Ovary (tissue), 7 donors: ENCODE measurements at regions not wholly inside any gene's neighbourhood (a gene's known extent, or its start where the extent isn't known, plus 50 kb on each side); places are given as distances from the start of the nearest gene placed in this dataset.

Experiments used
- DNase-seq, 5 donors: peaks; one replicate each; pipeline ENCODE4 v3.0.0-alpha.2; 2019 to 2020
- H3K27ac ChIP-seq, 2 donors: fragments of 200-600 bp; one replicate each; pipeline versions ENCODE4 v1.5.1 to v1.8.0; 2019 to 2022
- H3K27me3 ChIP-seq: fragments of 200-600 bp; one replicate; pipeline ENCODE4 v1.8.0; 2022
- H3K36me3 ChIP-seq: fragments of 200-600 bp; sonication (generic); one replicate; pipeline ENCODE4 v1.5.1; 2019
- H3K4me1 ChIP-seq: one replicate; pipeline ENCODE4 v1.8.1; 2013; ENCODE audit warnings: mild to moderate bottlenecking, moderate library complexity; ENCODE audit not compliant: insufficient read depth
- H3K4me3 ChIP-seq: fragments of 200-600 bp; sonication (generic); one replicate; pipeline ENCODE4 v1.5.1; 2017
- H3K9me3 ChIP-seq, 2 donors: fragments of 200-600 bp in 1 of 2; sonication (generic) in 1 of 2; one replicate each; pipeline versions ENCODE4 v1.5.1 to v1.8.1; 2013 to 2019; ENCODE audit warnings: mild to moderate bottlenecking in 1 of 2, moderate library complexity in 1 of 2
- EP300 ChIP-seq: sonication (generic); formaldehyde crosslinking; IDR thresholded peaks from one replicate; pipeline ENCODE4 v1.6.1; 2017; ENCODE audit warnings: antibody characterized with exemption
- POLR2A ChIP-seq: fragments of 450-650 bp; IDR thresholded peaks from one replicate; pipeline ENCODE4 v1.6.1; 2017; ENCODE audit warnings: antibody characterized with exemption, mild to moderate bottlenecking, moderate library complexity
- WGBS, 3 donors: extraction: QIAGEN DNeasy Blood & Tissue Kit in 1 of 3; methylation state at CpG; one replicate each; pipeline versions ENCODE4 v1.1.5 to v1.1.7; 2013 to 2017; 5-methylcytosine and 5-hydroxymethylcytosine counted together
- intact Hi-C, 4 donors: fragments of 100-400 bp; cut with DNase I; formaldehyde crosslinking; loops; one replicate each; pipeline versions ENCODE4 v1.11.0 to v1.15.1; 2022 to 2023
- TF ChIP-seq, protein P1 (sequence below), 3 donors: fragments of 450-650 bp in 2 of 3; fragments of 200-600 bp in 1 of 3; IDR thresholded peaks; one replicate each; pipeline versions ENCODE4 v1.5.1 to v1.8.0; 2016 to 2022; ENCODE audit warnings: antibody characterized with exemption in 3 of 3, mild to moderate bottlenecking in 1 of 3
- donor health status: DM: no; HTN: no; CAD: no; lungs with moderate emphysema.
- donor health status: DM: no; HTN: no; CAD: no.
- donor health status: Bipolar disorder and iron deficiency.
- donor health status: DM: no; HTN: no; CAD: no.
- donor health status: DM: yes; HTN: yes; CAD: no.

DNA sequence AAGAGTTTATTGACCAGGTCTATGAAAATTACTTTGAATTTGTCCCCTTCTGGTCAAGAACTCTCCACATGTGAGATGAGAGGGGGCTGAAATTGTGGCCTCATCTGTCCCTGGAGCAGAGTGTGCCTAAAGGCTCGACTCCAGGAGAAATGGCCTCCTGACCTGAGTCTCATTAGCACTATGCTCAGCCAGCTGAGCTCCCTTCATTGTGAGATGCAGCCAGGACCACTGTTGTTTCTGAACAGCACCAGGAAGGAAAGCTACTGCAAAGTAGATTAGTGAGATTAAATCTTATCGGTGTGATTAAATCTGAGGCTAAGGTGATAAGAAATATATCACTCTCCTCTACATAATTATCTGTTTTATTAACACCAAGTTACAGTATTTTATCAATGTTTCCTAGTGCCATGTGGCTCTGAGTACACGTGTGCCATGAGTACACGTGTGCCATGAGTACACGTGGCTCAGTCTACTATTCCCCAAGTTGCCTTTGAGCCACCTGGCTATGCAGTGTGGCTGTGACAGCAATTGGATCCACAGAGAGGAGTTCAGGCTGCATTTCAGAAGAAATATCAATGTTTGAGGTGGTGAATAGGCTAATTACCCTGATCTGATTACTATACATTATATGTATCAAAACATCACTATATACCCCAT, 126.9 kb downstream of the IPMK start:
- H3K27me3 ChIP-seq, result no peaks in the 10 kb centered on the region
- H3K4me3 ChIP-seq, result no peak overlapping the region
- no peaks in the 10 kb centered on the region for H3K36me3 ChIP-seq
- TF ChIP-seq POLR2A, result no peak
- no peak overlapping the region for H3K27ac ChIP-seq
- H3K9me3 ChIP-seq, result no peaks in the 10 kb centered on the region
- DNase-seq, result no peak
- H3K4me1 ChIP-seq, result no peaks in the 10 kb centered on the region
- intact Hi-C loops, result no loop called here
- WGBS, 3 donors, result 64 to 77% (median 69%) methylated on average over 5 of the region's 5 CpGs

DNA sequence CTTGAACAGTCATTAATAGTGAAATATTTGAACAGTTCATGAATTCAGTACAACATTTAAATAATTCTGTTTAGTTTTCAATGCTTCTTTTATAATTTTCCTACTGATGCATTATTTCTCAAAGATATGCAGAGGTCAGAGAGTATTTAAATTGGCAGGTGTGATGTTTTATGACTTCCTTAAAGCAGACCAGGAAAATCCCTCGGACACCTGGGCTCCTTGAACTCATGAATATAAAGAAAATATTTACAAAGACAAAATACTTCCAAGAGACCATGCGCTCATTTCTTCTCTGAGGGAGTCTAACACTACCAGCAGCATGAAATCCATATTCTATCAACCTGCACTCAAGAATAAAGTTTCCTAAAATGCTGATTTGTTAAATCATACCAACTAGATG, 127.6 kb downstream of the IPMK start:
- no peak for DNase-seq
- H3K9me3 ChIP-seq, result no peaks in the 10 kb centered on the region
- H3K4me3 ChIP-seq, result no peak overlapping the region
- H3K27me3 ChIP-seq, result no peaks in the 10 kb centered on the region
- 68 to 78% (median 76%) methylated on average over 2 of the region's 2 CpGs for WGBS, 3 donors
- H3K27ac ChIP-seq, result no peak overlapping the region
- no peaks in the 10 kb centered on the region for H3K36me3 ChIP-seq
- intact Hi-C loops, result no loop called here
- no peaks in the 10 kb centered on the region for H3K4me1 ChIP-seq
- TF ChIP-seq EP300, result no peak
- no peak for TF ChIP-seq POLR2A
- TF ChIP-seq, protein P1, sequence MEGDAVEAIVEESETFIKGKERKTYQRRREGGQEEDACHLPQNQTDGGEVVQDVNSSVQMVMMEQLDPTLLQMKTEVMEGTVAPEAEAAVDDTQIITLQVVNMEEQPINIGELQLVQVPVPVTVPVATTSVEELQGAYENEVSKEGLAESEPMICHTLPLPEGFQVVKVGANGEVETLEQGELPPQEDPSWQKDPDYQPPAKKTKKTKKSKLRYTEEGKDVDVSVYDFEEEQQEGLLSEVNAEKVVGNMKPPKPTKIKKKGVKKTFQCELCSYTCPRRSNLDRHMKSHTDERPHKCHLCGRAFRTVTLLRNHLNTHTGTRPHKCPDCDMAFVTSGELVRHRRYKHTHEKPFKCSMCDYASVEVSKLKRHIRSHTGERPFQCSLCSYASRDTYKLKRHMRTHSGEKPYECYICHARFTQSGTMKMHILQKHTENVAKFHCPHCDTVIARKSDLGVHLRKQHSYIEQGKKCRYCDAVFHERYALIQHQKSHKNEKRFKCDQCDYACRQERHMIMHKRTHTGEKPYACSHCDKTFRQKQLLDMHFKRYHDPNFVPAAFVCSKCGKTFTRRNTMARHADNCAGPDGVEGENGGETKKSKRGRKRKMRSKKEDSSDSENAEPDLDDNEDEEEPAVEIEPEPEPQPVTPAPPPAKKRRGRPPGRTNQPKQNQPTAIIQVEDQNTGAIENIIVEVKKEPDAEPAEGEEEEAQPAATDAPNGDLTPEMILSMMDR (IDR thresholded peaks at IDR 0.05), result no peak

DNA sequence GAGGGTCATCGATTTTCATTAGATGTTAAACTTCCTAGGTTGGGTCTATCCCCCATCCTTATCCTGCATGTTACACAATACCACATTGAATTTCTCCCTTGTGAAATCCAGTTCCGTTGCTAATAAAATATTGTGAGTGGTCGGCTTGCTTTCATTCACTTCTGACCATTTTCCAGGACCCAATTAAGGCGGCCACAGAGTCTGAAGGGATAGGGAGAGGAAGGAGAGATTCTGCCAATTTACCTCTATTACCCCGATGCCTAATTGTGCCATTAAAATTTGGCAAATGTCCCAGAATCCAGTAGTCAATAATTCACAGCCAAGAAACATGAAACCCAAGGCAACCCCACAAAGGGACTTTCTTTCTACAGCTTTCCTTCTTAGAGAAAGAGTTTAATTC, 129.9 kb downstream of the IPMK start:
- no peak for DNase-seq
- H3K27ac ChIP-seq, result no peak overlapping the region
- H3K4me3 ChIP-seq, result no peak overlapping the region
- no peaks in the 10 kb centered on the region for H3K27me3 ChIP-seq
- intact Hi-C loops, result no loop called here
- TF ChIP-seq POLR2A, result no peak
- TF ChIP-seq EP300, result no peak
- TF ChIP-seq, protein P1 (IDR thresholded peaks at IDR 0.05), result no peak
- H3K4me1 ChIP-seq, result no peaks in the 10 kb centered on the region
- no peaks in the 10 kb centered on the region for H3K36me3 ChIP-seq
- H3K9me3 ChIP-seq, result no peaks in the 10 kb centered on the region
- 49 to 52% (median 50%) methylated on average over 5 of the region's 5 CpGs for WGBS, 3 donors

DNA sequence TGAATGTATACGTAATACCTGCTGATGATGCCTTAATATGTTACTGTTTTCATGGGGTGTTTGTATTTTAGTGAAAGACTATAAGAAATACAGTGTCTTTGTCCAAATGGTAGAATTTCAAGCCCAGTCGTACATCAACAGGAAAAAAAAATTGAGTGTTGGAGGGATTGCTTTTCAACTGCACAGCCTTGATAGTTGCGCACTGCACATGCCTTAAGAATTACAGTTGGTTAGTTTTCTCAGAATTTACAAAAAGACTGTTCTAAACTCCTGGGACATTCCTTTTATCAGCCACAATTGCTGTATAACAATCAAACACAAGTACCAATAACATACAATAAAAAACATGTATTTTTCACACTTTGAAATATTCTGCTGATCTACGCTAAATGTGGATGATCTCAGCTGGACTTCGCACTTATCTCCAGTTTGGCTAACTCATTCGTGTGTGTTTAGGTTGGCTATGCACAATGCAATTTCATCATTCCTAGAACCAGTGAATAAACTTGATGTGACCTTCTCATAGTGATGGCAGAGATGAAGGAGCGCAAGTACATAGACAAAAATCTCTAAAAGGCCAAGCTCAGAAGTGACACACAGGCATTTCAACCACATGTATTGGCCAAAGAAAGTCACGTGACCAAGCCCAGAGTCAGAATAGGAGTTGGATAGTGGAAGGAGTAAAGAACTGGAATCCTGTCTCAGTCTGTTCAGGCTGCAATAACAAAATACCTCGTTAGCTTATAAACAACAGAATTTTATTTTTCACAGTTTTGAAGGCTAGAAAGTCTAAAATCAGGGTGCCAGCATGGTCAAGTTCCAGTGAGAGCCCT, 152.3 kb downstream of the IPMK start:
- intact Hi-C loops, result no loop called here
- 78 to 88% (median 81%) methylated on average over 9 of the region's 9 CpGs for WGBS, 3 donors
- no peaks in the 10 kb centered on the region for H3K9me3 ChIP-seq

More for the DNA sequence above, 152.3 kb downstream of the IPMK start:
- Histone ChIP-seq H3K4me1 (no peaks in the 10 kb centered on the region), H3K27ac (no peak overlapping the region), H3K36me3 (no peaks in the 10 kb centered on the region), H3K27me3 (no peaks in the 10 kb centered on the region), H3K4me3 (no peak overlapping the region)
- DNase-seq, result no peak
- no peak for TF ChIP-seq POLR2A
- no peak for TF ChIP-seq EP300
- TF ChIP-seq, protein P1 (IDR thresholded peaks at IDR 0.05), result no peak
